Neural cell (in vitro differentiated cells): ENCODE measurements at regions not wholly inside any gene's neighbourhood (a gene's known extent, or its start where the extent isn't known, plus 50 kb on each side); places are given as distances from the start of the nearest gene placed in this dataset.

ENCODE experiments used
- H2AFZ ChIP-seq: fragments of 200-600, 300-800 bp; sonication (generic), shearing (Covaris generic); 2 replicates; pipeline ENCODE4 v1.6.0; 2014; ENCODE audit warnings: low read depth, mild to moderate bottlenecking, antibody characterized with exemption, low read length, moderate library complexity
- H3F3A ChIP-seq: fragments of 200-600 bp; shearing (Covaris generic); 2 replicates; pipeline ENCODE4 v1.6.1; 2016; ENCODE audit warnings: mild to moderate bottlenecking, moderate library complexity, mixed read lengths, antibody characterized with exemption, low read length; ENCODE audit not compliant: insufficient read depth, poor library complexity, severe bottlenecking
- H3K27ac ChIP-seq: fragments of 200-600, 300-800 bp; sonication (generic), shearing (Covaris generic); 2 replicates; pipeline ENCODE4 v1.5.1; 2014; ENCODE audit warnings: mild to moderate bottlenecking, low read length, moderate library complexity
- H3K27me3 ChIP-seq: fragments of 300-800, 200-600 bp; sonication (generic), shearing (Covaris generic); 2 replicates; pipeline ENCODE4 v1.6.0; 2014; ENCODE audit warnings: mild to moderate bottlenecking, low read depth, low read length, moderate library complexity; ENCODE audit not compliant: insufficient read depth
- H3K36me3 ChIP-seq: fragments of 300-800, 200-600 bp; sonication (generic), shearing (Covaris generic); 2 replicates; pipeline ENCODE4 v1.5.1; 2014; ENCODE audit warnings: mild to moderate bottlenecking, antibody characterized with exemption, low read length, moderate library complexity; ENCODE audit not compliant: insufficient read depth
- H3K4me2 ChIP-seq: fragments of 300-800, 200-600 bp; sonication (generic), shearing (Covaris generic); 2 replicates; pipeline ENCODE4 v1.6.0; 2014; ENCODE audit warnings: mild to moderate bottlenecking, low read length
- H3K4me3 ChIP-seq: fragments of 300-800, 200-600 bp; sonication (generic), shearing (Covaris generic); 2 replicates; pipeline ENCODE4 v1.5.1; 2014; ENCODE audit warnings: mild to moderate bottlenecking, low read length, moderate library complexity
- H3K79me2 ChIP-seq: fragments of 200-600 bp; shearing (Covaris generic); replicated peaks from 2 replicates; pipeline ENCODE4 v1.6.0; 2014; ENCODE audit warnings: mild to moderate bottlenecking, low read length, moderate library complexity; ENCODE audit not compliant: insufficient read depth
- H3K9ac ChIP-seq: fragments of 300-800, 200-600 bp; sonication (generic), shearing (Covaris generic); 2 replicates; pipeline ENCODE4 v1.6.1; 2016; ENCODE audit warnings: mild to moderate bottlenecking, low read length, mixed read lengths
- H3K9me2 ChIP-seq: fragments of 200-600 bp; shearing (Covaris generic); 2 replicates; pipeline ENCODE4 v1.6.1; 2016; ENCODE audit warnings: mild to moderate bottlenecking, low read length, mixed read lengths; ENCODE audit not compliant: insufficient read depth
- H3K9me3 ChIP-seq: fragments of 200-600, 300-800 bp; sonication (generic), shearing (Covaris generic); 2 replicates; pipeline ENCODE4 v1.6.1; 2016; ENCODE audit warnings: mild to moderate bottlenecking, mixed run types, low read length, moderate library complexity, mixed read lengths
- H4K20me1 ChIP-seq: fragments of 200-600 bp; shearing (Covaris generic); 2 replicates; pipeline ENCODE4 v1.6.1; 2016; ENCODE audit warnings: mild to moderate bottlenecking, mixed run types; ENCODE audit not compliant: insufficient read depth
- CTCF ChIP-seq: fragments of 450-650 bp; IDR thresholded peaks from 2 replicates; pipeline ENCODE4 v1.5.1; 2014; ENCODE audit warnings: antibody characterized with exemption, mild to moderate bottlenecking, moderate library complexity; ENCODE audit not compliant: poor library complexity, severe bottlenecking
- EP300 ChIP-seq: fragments of 450-650 bp; conservative IDR thresholded peaks from 2 replicates; pipeline ENCODE4 v1.6.1; 2014; ENCODE audit warnings: antibody characterized with exemption, mild to moderate bottlenecking, moderate library complexity; ENCODE audit not compliant: poor library complexity, severe bottlenecking
- EZH2 ChIP-seq: fragments of 200-600, 300-800 bp; shearing (Covaris generic), sonication (generic); IDR thresholded peaks from 2 replicates; pipeline ENCODE4 v1.6.1; 2014; ENCODE audit warnings: antibody characterized with exemption, low read length, borderline replicate concordance, mild to moderate bottlenecking; ENCODE audit not compliant: insufficient read depth, poor library complexity, severe bottlenecking
- MXI1 ChIP-seq: fragments of 450-650 bp; conservative IDR thresholded peaks from 2 replicates; pipeline ENCODE4 v1.6.1; 2014; ENCODE audit warnings: antibody characterized with exemption, mild to moderate bottlenecking; ENCODE audit not compliant: poor library complexity, severe bottlenecking
- POLR2AphosphoS5 ChIP-seq: IDR thresholded peaks from 2 replicates; pipeline ENCODE4 v1.6.1; 2012
- RAD21 ChIP-seq: fragments of 450-650 bp; conservative IDR thresholded peaks from 2 replicates; pipeline ENCODE4 v1.6.1; 2014; ENCODE audit warnings: antibody characterized with exemption, mild to moderate bottlenecking, moderate library complexity
- REST ChIP-seq: IDR thresholded peaks from 2 replicates; pipeline ENCODE4 v1.6.1; 2012; ENCODE audit warnings: borderline replicate concordance
- SMC3 ChIP-seq: fragments of 450-650 bp; conservative IDR thresholded peaks from 2 replicates; pipeline ENCODE4 v1.6.1; 2014; ENCODE audit warnings: antibody characterized with exemption, mild to moderate bottlenecking, moderate library complexity; ENCODE audit not compliant: poor library complexity
- TAF1 ChIP-seq: IDR thresholded peaks from 2 replicates; pipeline ENCODE4 v1.6.1; 2012; ENCODE audit warnings: low read depth

GRCh38 chr2:53445383-53446070 is 322.1 kb upstream of the CHAC2 start:
- Histone ChIP-seq H3K4me3 (no peak overlapping the region), H3K27me3 (no peaks in the 10 kb centered on the region), H3K79me2 (no peaks in the 10 kb centered on the region), H3K9me2 (no peaks in the 10 kb centered on the region), H2AFZ (no peak overlapping the region), H3K36me3 (no peaks in the 10 kb centered on the region), H3F3A (no peaks in the 10 kb centered on the region), H3K9ac (no peak overlapping the region), H3K27ac (no peak overlapping the region), H3K9me3 (no peaks in the 10 kb centered on the region), H3K4me2 (no peak overlapping the region), H4K20me1 (no peaks in the 10 kb centered on the region)
- TF ChIP-seq CTCF, result no peak
- no peak for TF ChIP-seq SMC3

GRCh38 chr2:53442783-53443182 is 324.8 kb upstream of the CHAC2 start:
- Histone ChIP-seq H3K9ac (no peak overlapping the region), H2AFZ (no peak overlapping the region), H3K79me2 (no peaks in the 10 kb centered on the region), H4K20me1 (no peaks in the 10 kb centered on the region), H3K27me3 (no peaks in the 10 kb centered on the region), H3K9me3 (no peaks in the 10 kb centered on the region), H3K9me2 (no peaks in the 10 kb centered on the region), H3K4me2 (no peak overlapping the region), H3F3A (no peaks in the 10 kb centered on the region), H3K36me3 (no peaks in the 10 kb centered on the region), H3K4me3 (no peak overlapping the region), H3K27ac (no peak overlapping the region)
- TF ChIP-seq RAD21, result no peak

- H3K9me3 ChIP-seq, result no peaks in the 10 kb centered on the region
- H3K27me3 ChIP-seq, result no peaks in the 10 kb centered on the region
- H3K9ac ChIP-seq, result no peak overlapping the region
- no peak overlapping the region for H3K4me2 ChIP-seq
- no peak overlapping the region for H3K4me3 ChIP-seq
- no peak overlapping the region for H2AFZ ChIP-seq
- H4K20me1 ChIP-seq, result no peaks in the 10 kb centered on the region
- no peaks in the 10 kb centered on the region for H3F3A ChIP-seq
- no peaks in the 10 kb centered on the region for H3K79me2 ChIP-seq
- no peak overlapping the region for H3K27ac ChIP-seq
- TF ChIP-seq EP300 (no peak), MXI1 (no peak), REST (no peak), TAF1 (no peak), CTCF (no peak), POLR2AphosphoS5 (no peak), SMC3 (no peak), EZH2 (no peak), RAD21 (no peak)
- H3K9me2 ChIP-seq, result no peaks in the 10 kb centered on the region
- H3K36me3 ChIP-seq, result no peaks in the 10 kb centered on the region
These were observed 325.5 kb upstream of the CHAC2 start for GRCh38 chr2:53442093-53442492.
